Mesendoderm (in vitro differentiated cells): ENCODE measurements at regions not wholly inside any gene's neighbourhood (a gene's known extent, or its start where the extent isn't known, plus 50 kb on each side); places are given as distances from the start of the nearest gene placed in this dataset.

Source experiments
- DNase-seq: peaks from one replicate; pipeline ENCODE4 v3.0.0; 2013
- H2AK5ac ChIP-seq: 2 replicates; pipeline ENCODE4 v1.6.1; 2013; ENCODE audit warnings: low read length, inconsistent platforms
- H2BK120ac ChIP-seq: 2 replicates; pipeline ENCODE4 v1.6.1; 2013; ENCODE audit warnings: low read depth, mild to moderate bottlenecking, low read length, moderate library complexity, mixed read lengths
- H2BK15ac ChIP-seq: replicated peaks from 2 replicates; pipeline ENCODE4 v1.6.1; 2013; ENCODE audit warnings: low read depth, mild to moderate bottlenecking, moderate library complexity
- H2BK5ac ChIP-seq: 2 replicates; pipeline ENCODE4 v1.6.1; 2013; ENCODE audit warnings: low read length, inconsistent platforms
- H3K18ac ChIP-seq: 2 replicates; pipeline ENCODE4 v1.6.1; 2013; ENCODE audit warnings: mild to moderate bottlenecking, low read length, mixed read lengths
- H3K23ac ChIP-seq: one replicate; pipeline ENCODE4 v1.6.1; 2013; ENCODE audit warnings: low read length
- H3K27ac ChIP-seq: 2 replicates; pipeline ENCODE4 v1.5.1; 2013; ENCODE audit warnings: low read depth, mild to moderate bottlenecking, inconsistent platforms, low read length, moderate library complexity
- H3K27me3 ChIP-seq: 2 replicates; pipeline ENCODE4 v1.6.1; 2013; ENCODE audit warnings: low read length, control low read depth, mild to moderate bottlenecking, inconsistent platforms; ENCODE audit not compliant: insufficient read depth, poor library complexity
- H3K36me3 ChIP-seq: 2 replicates; pipeline ENCODE4 v1.6.1; 2013; ENCODE audit warnings: low read length, inconsistent platforms; ENCODE audit not compliant: control insufficient read depth, insufficient read depth
- H3K4ac ChIP-seq: one replicate; pipeline ENCODE4 v1.6.1; 2013; ENCODE audit warnings: low read depth, mild to moderate bottlenecking, low read length, moderate library complexity
- H3K4me1 ChIP-seq: 2 replicates; pipeline ENCODE4 v1.6.1; 2013; ENCODE audit warnings: low read depth, low read length, inconsistent platforms; ENCODE audit not compliant: control insufficient read depth
- H3K4me2 ChIP-seq: 2 replicates; pipeline ENCODE4 v1.6.1; 2013; ENCODE audit warnings: low read length
- H3K4me3 ChIP-seq: 2 replicates; pipeline ENCODE4 v1.5.1; 2013; ENCODE audit warnings: mild to moderate bottlenecking, low read length
- H3K56ac ChIP-seq: one replicate; pipeline ENCODE4 v1.6.1; 2013; ENCODE audit warnings: low read length
- H3K79me1 ChIP-seq: 2 replicates; pipeline ENCODE4 v1.6.1; 2013; ENCODE audit warnings: low read length, inconsistent platforms
- H3K79me2 ChIP-seq: 2 replicates; pipeline ENCODE4 v1.6.1; 2013; ENCODE audit warnings: mild to moderate bottlenecking, low read length; ENCODE audit not compliant: control insufficient read depth, insufficient read depth
- H3K9ac ChIP-seq: 2 replicates; pipeline ENCODE4 v1.6.1; 2013; ENCODE audit warnings: low read length, inconsistent platforms
- H4K5ac ChIP-seq: one replicate; pipeline ENCODE4 v1.6.1; 2013; ENCODE audit warnings: low read length
- H4K8ac ChIP-seq: one replicate; pipeline ENCODE4 v1.6.1; 2013; ENCODE audit warnings: low read depth, mild to moderate bottlenecking, control low read depth, low read length, moderate library complexity
- WGBS: extraction: QIAGEN DNeasy Blood & Tissue Kit; methylation state at CpG from one replicate; pipeline ENCODE4 v1.1.7; 2013; ENCODE audit warnings: low lambda C conversion rate, missing lambda C conversion rate; ENCODE audit not compliant: insufficient coverage; ENCODE audit errors: extremely low coverage; 5-methylcytosine and 5-hydroxymethylcytosine counted together

GRCh38 chr11:127098684-127099083 is 98.1 kb upstream of the KIRREL3 start:
- Histone ChIP-seq H3K79me2 (no peaks in the 10 kb centered on the region), H2BK5ac (no peak overlapping the region)
- DNase-seq = peak; percentile 54

GRCh38 chr11:127080735-127081134 is 80.2 kb upstream of the KIRREL3 start:
- no peak overlapping the region for H3K27ac ChIP-seq
- H3K27me3 ChIP-seq = no peaks in the 10 kb centered on the region
- H3K36me3 ChIP-seq = no peaks in the 10 kb centered on the region
- no peak overlapping the region for H4K8ac ChIP-seq
- no CpG with 5 or more reads among the region's 2 CpGs for WGBS
- no peak overlapping the region for H2BK120ac ChIP-seq
- no peak overlapping the region for H3K56ac ChIP-seq
- no peaks in the 10 kb centered on the region for H3K79me1 ChIP-seq
- H3K4me3 ChIP-seq = no peak overlapping the region
- no peak overlapping the region for H3K18ac ChIP-seq
- H2BK5ac ChIP-seq = no peak overlapping the region
- no peak overlapping the region for H3K4ac ChIP-seq
- H2AK5ac ChIP-seq = no peak overlapping the region
- no peaks in the 10 kb centered on the region for H3K79me2 ChIP-seq
- no peaks in the 10 kb centered on the region for H3K4me1 ChIP-seq
- no peak overlapping the region for H3K23ac ChIP-seq
- H3K9ac ChIP-seq = no peak overlapping the region
- no peak overlapping the region for H4K5ac ChIP-seq
- no peak overlapping the region for H2BK15ac ChIP-seq
- no peak for DNase-seq
- no peak overlapping the region for H3K4me2 ChIP-seq

More at GRCh38 chr11:127098684-127099083, 98.1 kb upstream of the KIRREL3 start:
- Histone ChIP-seq H3K18ac (no peak overlapping the region), H2BK120ac (no peak overlapping the region), H3K27ac (no peak overlapping the region), H3K36me3 (no peaks in the 10 kb centered on the region), H3K4ac (no peak overlapping the region), H3K4me3 (no peak overlapping the region), H4K8ac (no peak overlapping the region), H3K4me1 (no peaks in the 10 kb centered on the region), H3K4me2 (no peak overlapping the region), H3K56ac (no peak overlapping the region), H3K79me1 (no peaks in the 10 kb centered on the region), H2AK5ac (no peak overlapping the region), H3K27me3 (no peaks in the 10 kb centered on the region), H3K9ac (no peak overlapping the region), H3K23ac (no peak overlapping the region), H4K5ac (no peak overlapping the region), H2BK15ac (no peak overlapping the region)
- no CpG with 5 or more reads among the region's 1 CpG for WGBS

GRCh38 chr11:127075758-127076157 is 75.2 kb upstream of the KIRREL3 start:
- Histone ChIP-seq H3K18ac (no peak overlapping the region), H2BK5ac (no peak overlapping the region), H4K5ac (no peak overlapping the region), H3K4me3 (no peak overlapping the region), H2BK120ac (no peak overlapping the region), H3K27me3 (no peaks in the 10 kb centered on the region), H3K56ac (no peak overlapping the region), H3K36me3 (no peaks in the 10 kb centered on the region), H3K79me2 (no peaks in the 10 kb centered on the region), H3K27ac (no peak overlapping the region), H3K9ac (no peak overlapping the region), H2AK5ac (no peak overlapping the region), H3K4ac (no peak overlapping the region), H3K4me1 (no peaks in the 10 kb centered on the region), H3K23ac (no peak overlapping the region), H3K79me1 (no peaks in the 10 kb centered on the region), H4K8ac (no peak overlapping the region), H2BK15ac (no peak overlapping the region), H3K4me2 (no peak overlapping the region)
- no CpG with 5 or more reads among the region's 4 CpGs for WGBS
- no peak for DNase-seq

GRCh38 chr11:127074151-127074761 is 73.7 kb upstream of the KIRREL3 start:
- H3K4ac ChIP-seq = no peak overlapping the region
- peak; percentile 67 for DNase-seq
- WGBS = no CpG with 5 or more reads among the region's 7 CpGs
- no peak overlapping the region for H4K5ac ChIP-seq
- no peak overlapping the region for H3K9ac ChIP-seq
- no peak overlapping the region for H2BK15ac ChIP-seq
- no peaks in the 10 kb centered on the region for H3K36me3 ChIP-seq
- H2AK5ac ChIP-seq = no peak overlapping the region
- no peaks in the 10 kb centered on the region for H3K79me2 ChIP-seq
- H3K27ac ChIP-seq = no peak overlapping the region
- H2BK120ac ChIP-seq = no peak overlapping the region
- no peak overlapping the region for H4K8ac ChIP-seq
- H3K4me2 ChIP-seq = no peak overlapping the region
- no peaks in the 10 kb centered on the region for H3K27me3 ChIP-seq
- H3K18ac ChIP-seq = no peak overlapping the region
- H3K4me3 ChIP-seq = no peak overlapping the region
- H3K4me1 ChIP-seq = no peaks in the 10 kb centered on the region
- no peak overlapping the region for H2BK5ac ChIP-seq
- H3K79me1 ChIP-seq = no peaks in the 10 kb centered on the region
- H3K23ac ChIP-seq = no peak overlapping the region
- H3K56ac ChIP-seq = no peak overlapping the region

GRCh38 chr11:127073621-127074020 is 73.1 kb upstream of the KIRREL3 start:
- Histone ChIP-seq H4K5ac (no peak overlapping the region), H3K27ac (no peak overlapping the region), H3K23ac (no peak overlapping the region), H3K27me3 (no peaks in the 10 kb centered on the region), H2BK5ac (no peak overlapping the region), H3K56ac (no peak overlapping the region), H3K18ac (no peak overlapping the region), H2AK5ac (no peak overlapping the region), H3K79me1 (no peaks in the 10 kb centered on the region), H3K4me3 (no peak overlapping the region), H2BK15ac (no peak overlapping the region), H3K4me2 (no peak overlapping the region), H3K4ac (no peak overlapping the region), H3K9ac (no peak overlapping the region), H2BK120ac (no peak overlapping the region), H3K36me3 (no peaks in the 10 kb centered on the region), H4K8ac (no peak overlapping the region), H3K79me2 (no peaks in the 10 kb centered on the region), H3K4me1 (no peaks in the 10 kb centered on the region)
- no peak for DNase-seq
- WGBS = no CpG with 5 or more reads among the region's 4 CpGs

- Histone ChIP-seq H4K5ac (no peak overlapping the region), H3K18ac (no peak overlapping the region), H3K4ac (no peak overlapping the region), H2BK120ac (no peak overlapping the region), H3K36me3 (no peaks in the 10 kb centered on the region), H3K56ac (no peak overlapping the region), H3K27me3 (no peaks in the 10 kb centered on the region), H2BK15ac (no peak overlapping the region), H3K4me2 (no peak overlapping the region), H3K4me3 (no peak overlapping the region), H3K79me2 (no peaks in the 10 kb centered on the region), H3K23ac (no peak overlapping the region), H3K79me1 (no peaks in the 10 kb centered on the region), H4K8ac (no peak overlapping the region), H3K4me1 (no peaks in the 10 kb centered on the region), H3K9ac (no peak overlapping the region), H2BK5ac (no peak overlapping the region), H2AK5ac (no peak overlapping the region), H3K27ac (no peak overlapping the region)
- WGBS = no CpG with 5 or more reads among the region's 7 CpGs
- DNase-seq = no peak
Measured at GRCh38 chr11:127071606-127072005, 71.0 kb upstream of the KIRREL3 start.
